ENCODE measurements at regions not wholly inside any gene's neighbourhood (a gene's known extent, or its start where the extent isn't known, plus 50 kb on each side); places are given as distances from the start of the nearest gene placed in this dataset.

- no TSS peak for BruUV-seq (replicated peaks)
- no peak for ATAC-seq
- Histone ChIP-seq H4K20me1 (ENCODE audit: insufficient read depth, low read length) (no peaks in the 10 kb centered on the region), H3K4me3 (replicated peaks in 1 of 3; ENCODE audit: insufficient read depth in 1 of 3, low read depth in 2 of 3, low read length in 3 of 3) (no peak overlapping the region), H3K4me2 (ENCODE audit: low read depth, low read length) (no peak overlapping the region), H3K27ac (ENCODE audit: extremely low read length, insufficient read depth, low read length) (no peak overlapping the region), H3K79me2 (ENCODE audit: insufficient read depth, low read length) (no peaks in the 10 kb centered on the region), H3K9me3 (ENCODE audit: low read length) (peaks cover 8% of the 10 kb centered on the region; the same call in 1 of the 2 replicates), H3K9ac (ENCODE audit: insufficient read depth, low read depth, low read length) (no peak overlapping the region), H3K36me3 (replicated peaks in 1 of 2; ENCODE audit: control insufficient read depth in 1 of 2, insufficient read depth in 2 of 2, low read length in 2 of 2) (no peaks in the 10 kb centered on the region), H3K4me1 (ENCODE audit: insufficient read depth, low read length) (no peaks in the 10 kb centered on the region), H3K27me3 (ENCODE audit: control insufficient read depth in 1 of 2, insufficient read depth in 2 of 2, low read length in 2 of 2) (no peaks in the 10 kb centered on the region), H2AFZ (ENCODE audit: low read length) (no peak overlapping the region)
- in situ Hi-C loops (cut with HindIII; ENCODE audit: extremely low pct_ligation_motif_present, low pct_unique_long_range_greater_than_20kb) (no loop called here), intact Hi-C loops (cut with micrococcal nuclease; ENCODE audit: unreplicated experiment) (no loop called here)
- no peak for DNase-seq (ENCODE audit: low spot score)
- CTCF ChIA-PET (ENCODE audit: low intra/inter-chr PET ratio, low total read pairs), result no interaction called here
- FAIRE-seq, result no peak
- POLR2A ChIA-PET, result no interaction called here
- TF ChIP-seq NFKBIZ (CRISPR knock-in tag; IDR thresholded peaks at IDR 0.05) (no peak), NR1H2 (CRISPR knock-in tag; IDR thresholded peaks at IDR 0.05; ENCODE audit: borderline replicate concordance, low read depth) (no peak), ELF4 (CRISPR knock-in tag; IDR thresholded peaks at IDR 0.05; ENCODE audit: borderline replicate concordance) (no peak), SMYD3 (CRISPR knock-in tag; IDR thresholded peaks at IDR 0.05) (no peak)
These were observed 352.2 kb downstream of the FSCB start for GRCh38 chr14:44154874-44155273.

- H3K27me3 ChIP-seq (ENCODE audit: control insufficient read depth in 1 of 2, insufficient read depth in 2 of 2, low read length in 2 of 2), result no peaks in the 10 kb centered on the region
- no peak overlapping the region for H3K4me2 ChIP-seq (ENCODE audit: low read depth, low read length)
- H3K9me3 ChIP-seq (ENCODE audit: low read length), result peaks cover 8% of the 10 kb centered on the region; the same call in 1 of the 2 replicates
- TF ChIP-seq ZNF468 (CRISPR knock-in tag; IDR thresholded peaks at IDR 0.05) (no peak), MED13 (CRISPR knock-in tag; IDR thresholded peaks at IDR 0.05) (no peak), ZNF670 (CRISPR knock-in tag; IDR thresholded peaks at IDR 0.05; ENCODE audit: borderline replicate concordance) (no peak), ZMYM3 (CRISPR knock-in tag; IDR thresholded peaks at IDR 0.05) (no peak), ZNF629 (CRISPR knock-in tag; conservative IDR thresholded peaks at IDR 0.05) (no peak), KDM5A (IDR thresholded peaks at IDR 0.05; ENCODE audit: borderline replicate concordance, low read length) (no peak), ZNF550 (CRISPR knock-in tag; IDR thresholded peaks at IDR 0.05; ENCODE audit: borderline replicate concordance) (no peak), RNF219 (CRISPR knock-in tag; IDR thresholded peaks at IDR 0.05) (no peak), ZNF431 (CRISPR knock-in tag; IDR thresholded peaks at IDR 0.05; ENCODE audit: borderline replicate concordance, low read depth) (no peak), ZNF841 (CRISPR knock-in tag; IDR thresholded peaks at IDR 0.05; ENCODE audit: borderline replicate concordance) (no peak), ZNF44 (CRISPR knock-in tag; IDR thresholded peaks at IDR 0.05) (no peak), TSC22D2 (CRISPR knock-in tag; IDR thresholded peaks at IDR 0.05; ENCODE audit: borderline replicate concordance) (no peak), ZNF296 (CRISPR knock-in tag; conservative IDR thresholded peaks at IDR 0.05) (no peak), NCOA1 (CRISPR knock-in tag; IDR thresholded peaks at IDR 0.05) (no peak)
- H3K79me2 ChIP-seq (ENCODE audit: insufficient read depth, low read length), result no peaks in the 10 kb centered on the region
- no peak overlapping the region for H3K9ac ChIP-seq (ENCODE audit: insufficient read depth, low read depth, low read length)
- no peak for DNase-seq (ENCODE audit: low spot score)
- H3K4me3 ChIP-seq (replicated peaks in 1 of 3; ENCODE audit: insufficient read depth in 1 of 3, low read depth in 2 of 3, low read length in 3 of 3), result no peak overlapping the region
- ChIA-PET CTCF (ENCODE audit: low intra/inter-chr PET ratio, low total read pairs) (no interaction called here), POLR2A (no interaction called here)
- in situ Hi-C loops (cut with HindIII; ENCODE audit: extremely low pct_ligation_motif_present, low pct_unique_long_range_greater_than_20kb), result no loop called here
- no TSS peak for BruUV-seq (replicated peaks)
- H2AFZ ChIP-seq (ENCODE audit: low read length), result no peak overlapping the region
- H3K27ac ChIP-seq (ENCODE audit: extremely low read length, insufficient read depth, low read length), result no peak overlapping the region
- H3K36me3 ChIP-seq (replicated peaks in 1 of 2; ENCODE audit: control insufficient read depth in 1 of 2, insufficient read depth in 2 of 2, low read length in 2 of 2), result no peaks in the 10 kb centered on the region
- FAIRE-seq, result no peak
- no peaks in the 10 kb centered on the region for H4K20me1 ChIP-seq (ENCODE audit: insufficient read depth, low read length)
- WGBS (ENCODE audit: low lambda C conversion rate), result no CpG with 5 or more reads among the region's 1 CpG
- H3K4me1 ChIP-seq (ENCODE audit: insufficient read depth, low read length), result no peaks in the 10 kb centered on the region
- intact Hi-C loops (cut with micrococcal nuclease; ENCODE audit: unreplicated experiment), result no loop called here
- ATAC-seq, result no peak
These were observed 352.6 kb downstream of the FSCB start for GRCh38 chr14:44154446-44154845.
